Fibroblast of mammary gland (primary cell): ENCODE measurements at regions not wholly inside any gene's neighbourhood (a gene's known extent, or its start where the extent isn't known, plus 50 kb on each side); places are given as distances from the start of the nearest gene placed in this dataset.
A peak's percentile ranks its signal among the peaks of the same experiment; 100 is the strongest.
"Not testable (repeated sequence)": the region's sequence is repeated elsewhere in the genome, so short reads cannot be mapped to it uniquely, and the experiment has no call there.

Experiments
- DNase-seq: peaks from one replicate; pipeline ENCODE4 v3.0.0-alpha.2; 2010; ENCODE audit warnings: low read depth
- H3K4me3 ChIP-seq: 2 replicates; pipeline ENCODE4 v1.5.1; 2011; ENCODE audit warnings: low read depth, mild to moderate bottlenecking, low read length, moderate library complexity; ENCODE audit not compliant: control insufficient read depth
- CTCF ChIP-seq: conservative IDR thresholded peaks from 2 replicates; pipeline ENCODE4 v1.5.1; 2011; ENCODE audit warnings: low read depth, low read length, inconsistent platforms; ENCODE audit not compliant: control insufficient read depth, insufficient read depth

DNA sequence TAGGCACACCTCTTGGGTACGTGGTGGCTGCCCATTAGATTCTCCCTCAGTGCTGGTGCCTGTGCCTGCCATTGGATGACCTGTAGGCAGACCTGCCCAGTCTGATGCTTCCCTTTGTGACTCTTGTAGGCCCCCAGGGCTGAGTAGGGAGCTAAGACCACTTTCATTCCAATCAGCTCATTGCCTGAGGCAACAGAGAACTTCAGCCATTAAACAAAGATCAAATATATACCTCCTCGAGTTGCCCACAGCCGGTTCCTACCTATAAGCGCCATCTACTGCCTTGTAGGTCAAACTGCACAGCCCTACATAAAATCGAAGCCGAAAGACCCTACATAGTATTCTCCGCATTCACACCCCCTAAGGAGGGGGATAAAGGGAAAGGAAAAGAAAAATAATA lies 184.6 kb downstream of the ETAA1 start:
- no peak for DNase-seq
- H3K4me3 ChIP-seq: no peak overlapping the region
- peak; percentile 40 for TF ChIP-seq CTCF

DNA sequence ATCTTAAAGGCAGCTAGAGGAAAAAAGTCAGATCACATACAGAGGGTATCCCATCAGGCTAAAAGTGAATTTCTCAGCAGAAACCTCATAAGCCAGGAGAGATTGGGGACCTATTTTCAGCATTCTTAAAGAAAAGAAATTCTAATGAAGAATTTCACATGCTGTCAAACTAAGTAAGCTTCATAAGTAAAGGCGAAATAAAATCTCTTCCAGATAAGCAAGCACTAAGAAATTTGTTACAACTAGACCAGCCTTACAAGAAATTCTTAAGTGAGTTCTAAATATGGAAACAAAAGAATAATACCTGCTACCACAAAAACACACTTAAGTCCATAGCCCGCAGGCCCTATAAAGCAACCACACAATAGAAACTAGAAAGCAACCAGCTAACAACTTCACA lies 186.1 kb downstream of the ETAA1 start:
- no peak overlapping the region for H3K4me3 ChIP-seq
- no peak for TF ChIP-seq CTCF
- no peak for DNase-seq

- no peak for DNase-seq
- H3K4me3 ChIP-seq: no peak overlapping the region
- no peak for TF ChIP-seq CTCF
Measured at GRCh38 chr2:67585400-67585799, 188.3 kb downstream of the ETAA1 start.

DNA sequence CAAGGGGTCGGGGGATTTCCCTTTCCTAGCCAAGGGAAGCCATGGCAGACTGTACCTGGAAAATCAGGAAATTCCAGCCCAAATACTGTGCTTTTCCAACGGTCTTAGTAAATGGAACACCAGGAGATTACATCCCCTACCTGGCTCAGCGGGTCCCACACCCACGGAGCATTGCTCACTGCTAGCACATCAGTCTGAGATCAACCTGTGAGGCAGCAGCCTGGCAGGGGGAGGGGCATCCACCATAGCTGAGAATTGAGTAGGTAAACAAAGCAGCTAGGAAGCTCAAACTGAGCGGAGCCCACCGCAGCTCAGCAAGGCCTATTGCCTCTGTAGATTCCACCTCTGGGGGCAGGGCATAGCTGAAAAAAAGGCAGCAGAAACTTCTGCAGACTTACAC lies 192.0 kb downstream of the ETAA1 start:
- not testable (repeated sequence) for H3K4me3 ChIP-seq, DNase-seq

- not testable (repeated sequence) for DNase-seq, H3K4me3 ChIP-seq
Measured at GRCh38 chr2:67594522-67594921, 197.4 kb downstream of the ETAA1 start.

GRCh38 chr2:67596871-67597270 lies 199.7 kb downstream of the ETAA1 start:
- no peak for DNase-seq
- no peak for TF ChIP-seq CTCF
- no peak overlapping the region for H3K4me3 ChIP-seq

GRCh38 chr2:67599561-67599960 lies 202.4 kb downstream of the ETAA1 start:
- no peak overlapping the region for H3K4me3 ChIP-seq
- no peak for TF ChIP-seq CTCF
- DNase-seq: no peak

DNA sequence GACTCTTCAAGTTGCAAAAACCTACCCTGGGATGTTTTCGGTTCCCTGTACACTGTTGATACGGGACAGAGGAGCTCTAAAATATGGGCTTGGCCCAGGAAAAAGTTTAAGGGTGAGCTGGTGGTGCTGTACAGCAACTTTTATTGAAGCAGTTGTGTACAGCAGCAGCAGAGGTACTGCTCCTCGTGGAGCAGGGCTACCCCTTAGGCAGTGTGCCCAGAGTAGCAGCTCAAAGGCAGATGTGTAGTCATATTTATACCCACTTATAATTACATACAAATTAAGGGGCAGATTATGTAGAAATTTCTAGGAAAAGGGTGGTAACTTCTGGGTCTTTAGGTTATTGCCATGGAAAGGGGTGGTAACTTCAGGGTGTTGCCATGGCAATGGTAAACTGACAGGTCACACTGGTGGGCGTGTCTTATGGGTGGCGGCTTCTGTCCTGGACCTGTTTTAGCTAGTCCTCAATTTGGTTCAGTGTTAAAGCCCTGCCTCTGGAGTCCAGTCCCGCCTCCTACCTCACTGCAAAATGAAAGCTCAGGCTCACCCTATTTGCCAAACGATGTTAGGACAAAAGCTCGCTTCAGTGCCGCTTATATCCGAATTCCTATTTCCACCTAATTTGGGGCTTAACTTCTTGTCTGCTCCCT lies 203.2 kb downstream of the ETAA1 start:
- no peak for TF ChIP-seq CTCF
- DNase-seq: no peak
- no peak overlapping the region for H3K4me3 ChIP-seq
